CD14-positive monocyte (primary cell): ENCODE measurements at regions not wholly inside any gene's neighbourhood (a gene's known extent, or its start where the extent isn't known, plus 50 kb on each side); places are given as distances from the start of the nearest gene placed in this dataset.

ENCODE experiments used
- DNase-seq, 3 donors: peaks; one replicate each; pipeline ENCODE4 v3.0.0-alpha.2; 2011 to 2022
- H2AFZ ChIP-seq: 2 replicates; pipeline ENCODE4 v1.6.0; 2012; ENCODE audit warnings: mild to moderate bottlenecking, low read depth, low read length, inconsistent platforms; ENCODE audit not compliant: insufficient read depth, poor library complexity, severe bottlenecking
- H3K27ac ChIP-seq, 2 donors: 1 replicate in 1 of 2; 2 replicates in 1 of 2; pipeline ENCODE4 v1.5.1; 2012 to 2013; ENCODE audit warnings: low read length in 2 of 2, control low read depth in 1 of 2, inconsistent platforms in 1 of 2, low read depth in 1 of 2, mild to moderate bottlenecking in 1 of 2
- H3K27me3 ChIP-seq, 2 donors: one replicate each; pipeline versions ENCODE4 v1.6.0 to v1.6.1; 2011 to 2013; ENCODE audit warnings: low read length in 2 of 2; ENCODE audit not compliant: control insufficient read depth in 2 of 2, insufficient read depth in 2 of 2
- H3K36me3 ChIP-seq, 2 donors: replicated peaks in 1 of 2; 1 replicate in 1 of 2; 2 replicates in 1 of 2; pipeline versions ENCODE4 v1.5.1 to v1.6.1; 2012 to 2013; ENCODE audit warnings: low read length in 2 of 2, control low read depth in 1 of 2, inconsistent platforms in 1 of 2, mild to moderate bottlenecking in 1 of 2; ENCODE audit not compliant: insufficient read depth in 2 of 2, control insufficient read depth in 1 of 2
- H3K4me1 ChIP-seq, 2 donors: 1 replicate in 1 of 2; 2 replicates in 1 of 2; pipeline versions ENCODE4 v1.5.1 to v1.6.1; 2012 to 2013; ENCODE audit warnings: low read length in 2 of 2, control low read depth in 1 of 2, inconsistent platforms in 1 of 2, mild to moderate bottlenecking in 1 of 2, moderate library complexity in 1 of 2; ENCODE audit not compliant: insufficient read depth in 2 of 2, control insufficient read depth in 1 of 2
- H3K4me2 ChIP-seq: replicated peaks from 2 replicates; pipeline ENCODE3; 2012; ENCODE audit warnings: low read length, moderate library complexity, mild to moderate bottlenecking; ENCODE audit not compliant: poor library complexity, severe bottlenecking; ENCODE audit errors: extremely low read depth
- H3K4me3 ChIP-seq, 3 experiments: fragments of 200-600 bp in 1 of 3; sonication (generic) in 1 of 3; replicated peaks in 1 of 3; 1 replicate in 2 of 3; 2 replicates in 1 of 3; pipeline ENCODE4 v1.5.1; 2011 to 2013; ENCODE audit warnings: low read length in 3 of 3, mild to moderate bottlenecking in 3 of 3, control low read depth in 2 of 3, low read depth in 2 of 3, inconsistent platforms in 1 of 3, moderate library complexity in 1 of 3
- H3K79me2 ChIP-seq: 2 replicates; pipeline ENCODE4 v1.6.0; 2012; ENCODE audit warnings: mild to moderate bottlenecking, control low read depth, inconsistent platforms, low read length, moderate library complexity; ENCODE audit not compliant: insufficient read depth
- H3K9ac ChIP-seq: 2 replicates; pipeline ENCODE4 v1.6.0; 2017; ENCODE audit warnings: low read length, mild to moderate bottlenecking; ENCODE audit not compliant: insufficient read depth, poor library complexity, severe bottlenecking
- H3K9me3 ChIP-seq, 2 donors: replicated peaks in 1 of 2; 1 replicate in 1 of 2; 2 replicates in 1 of 2; pipeline versions ENCODE4 v1.5.1 to v1.6.1; 2012 to 2013; ENCODE audit warnings: low read length in 2 of 2, control low read depth in 1 of 2; ENCODE audit not compliant: control insufficient read depth in 1 of 2, insufficient read depth in 1 of 2
- H4K20me1 ChIP-seq: 2 replicates; pipeline ENCODE4 v1.6.0; 2012; ENCODE audit warnings: mild to moderate bottlenecking, low read length, control low read depth, moderate library complexity; ENCODE audit not compliant: insufficient read depth
- H3K27ac Mint-ChIP-seq, 7 donors: one replicate each; pipeline ENCODE4 v1.8.0; 2020; ENCODE audit warnings: mild to moderate bottlenecking in 7 of 7, mixed read lengths in 7 of 7, moderate library complexity in 6 of 7, inconsistent platforms in 2 of 7
- H3K27me3 Mint-ChIP-seq, 3 donors: one replicate each; pipeline ENCODE4 v1.8.0; 2021 to 2022; ENCODE audit warnings: low read depth in 3 of 3, mild to moderate bottlenecking in 3 of 3, mixed read lengths in 3 of 3, moderate library complexity in 3 of 3, inconsistent platforms in 1 of 3
- H3K36me3 Mint-ChIP-seq, 2 donors: one replicate each; pipeline ENCODE4 v1.8.0; 2020; ENCODE audit warnings: mixed read lengths in 2 of 2, inconsistent platforms in 1 of 2, mild to moderate bottlenecking in 1 of 2
- H3K4me1 Mint-ChIP-seq: one replicate; pipeline ENCODE4 v1.8.0; 2020; ENCODE audit warnings: mild to moderate bottlenecking, mixed read lengths
- H3K4me3 Mint-ChIP-seq, 2 donors: one replicate each; pipeline ENCODE4 v1.8.0; 2020; ENCODE audit warnings: mild to moderate bottlenecking in 2 of 2, mixed read lengths in 2 of 2, moderate library complexity in 1 of 2
- H3K9me3 Mint-ChIP-seq, 7 donors: one replicate each; pipeline ENCODE4 v1.8.0; 2020 to 2022; ENCODE audit warnings: mixed read lengths in 7 of 7, mild to moderate bottlenecking in 6 of 7, moderate library complexity in 6 of 7, inconsistent platforms in 2 of 7
- WGBS: methylation state at CpG from one replicate; pipeline ENCODE4 v1.1.5; 2013; ENCODE audit warnings: missing lambda C conversion rate; ENCODE audit not compliant: insufficient coverage; 5-methylcytosine and 5-hydroxymethylcytosine counted together
- intact Hi-C, 2 donors: fragments of 100-400 bp; cut with micrococcal nuclease; formaldehyde crosslinking; loops; one replicate each; pipeline versions ENCODE4 v1.15.0 to v1.15.1; 2023
- TF ChIP-seq, protein P1 (sequence below): fragments of 200-600 bp; IDR thresholded peaks from one replicate; pipeline ENCODE4 v1.8.0; 2022; ENCODE audit warnings: antibody characterized with exemption, mild to moderate bottlenecking

DNA sequence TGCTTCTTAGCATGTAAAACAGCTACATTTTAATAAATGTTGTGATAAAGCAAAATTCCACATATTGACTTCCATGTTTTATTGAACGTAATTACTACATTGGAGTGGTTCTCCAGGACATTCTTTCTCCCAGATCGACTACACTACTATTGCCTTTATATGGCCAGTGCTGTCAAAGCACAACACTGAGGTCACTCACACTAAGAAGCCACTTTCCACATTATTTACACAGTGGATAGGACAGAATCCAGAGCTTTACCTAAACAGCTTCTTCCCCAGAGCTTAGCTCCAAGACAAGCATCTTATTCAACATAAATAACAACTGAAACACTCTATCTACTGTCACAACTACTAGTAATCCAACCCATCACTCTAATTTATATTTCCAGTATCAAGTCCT is 73.9 kb upstream of the WDR75 start:
- DNase-seq, result no peak

GRCh38 chr2:189369566-189369965 is 71.7 kb upstream of the WDR75 start:
- no peaks in the 10 kb centered on the region for H3K9me3 ChIP-seq
- H3K27ac Mint-ChIP-seq, result no peak overlapping the region
- H3K27ac ChIP-seq, result no peak overlapping the region
- H3K9me3 Mint-ChIP-seq, result no peaks in the 10 kb centered on the region
- no peak overlapping the region for H3K4me3 ChIP-seq
- no peak overlapping the region for H3K9ac ChIP-seq
- H3K4me1 ChIP-seq, result no peaks in the 10 kb centered on the region
- H3K36me3 Mint-ChIP-seq, result no peaks in the 10 kb centered on the region
- intact Hi-C loops, result no loop called here
- no peaks in the 10 kb centered on the region for H4K20me1 ChIP-seq
- no peak overlapping the region for H3K4me3 Mint-ChIP-seq
- no peaks in the 10 kb centered on the region for H3K79me2 ChIP-seq
- H3K36me3 ChIP-seq, result no peaks in the 10 kb centered on the region
- WGBS, result no CpG with 5 or more reads among the region's 3 CpGs
- H3K27me3 Mint-ChIP-seq, result no peaks in the 10 kb centered on the region
- H2AFZ ChIP-seq, result no peak overlapping the region
- H3K4me2 ChIP-seq, result no peak overlapping the region
- H3K27me3 ChIP-seq, result no peaks in the 10 kb centered on the region
- no peak for DNase-seq
- TF ChIP-seq, protein P1, sequence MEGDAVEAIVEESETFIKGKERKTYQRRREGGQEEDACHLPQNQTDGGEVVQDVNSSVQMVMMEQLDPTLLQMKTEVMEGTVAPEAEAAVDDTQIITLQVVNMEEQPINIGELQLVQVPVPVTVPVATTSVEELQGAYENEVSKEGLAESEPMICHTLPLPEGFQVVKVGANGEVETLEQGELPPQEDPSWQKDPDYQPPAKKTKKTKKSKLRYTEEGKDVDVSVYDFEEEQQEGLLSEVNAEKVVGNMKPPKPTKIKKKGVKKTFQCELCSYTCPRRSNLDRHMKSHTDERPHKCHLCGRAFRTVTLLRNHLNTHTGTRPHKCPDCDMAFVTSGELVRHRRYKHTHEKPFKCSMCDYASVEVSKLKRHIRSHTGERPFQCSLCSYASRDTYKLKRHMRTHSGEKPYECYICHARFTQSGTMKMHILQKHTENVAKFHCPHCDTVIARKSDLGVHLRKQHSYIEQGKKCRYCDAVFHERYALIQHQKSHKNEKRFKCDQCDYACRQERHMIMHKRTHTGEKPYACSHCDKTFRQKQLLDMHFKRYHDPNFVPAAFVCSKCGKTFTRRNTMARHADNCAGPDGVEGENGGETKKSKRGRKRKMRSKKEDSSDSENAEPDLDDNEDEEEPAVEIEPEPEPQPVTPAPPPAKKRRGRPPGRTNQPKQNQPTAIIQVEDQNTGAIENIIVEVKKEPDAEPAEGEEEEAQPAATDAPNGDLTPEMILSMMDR, result no peak
- no peaks in the 10 kb centered on the region for H3K4me1 Mint-ChIP-seq

More for the DNA sequence above, 73.9 kb upstream of the WDR75 start:
- Mint-ChIP-seq H3K4me3 (no peak overlapping the region), H3K4me1 (peaks cover 4% of the 10 kb centered on the region), H3K27ac (no peak overlapping the region), H3K9me3 (no peaks in the 10 kb centered on the region), H3K27me3 (no peaks in the 10 kb centered on the region), H3K36me3 (no peaks in the 10 kb centered on the region)
- Histone ChIP-seq H3K36me3 (no peaks in the 10 kb centered on the region), H3K4me3 (no peak overlapping the region), H3K4me1 (peaks cover 0 to 6% of the 10 kb centered on the region in 2 donors), H2AFZ (no peak overlapping the region), H3K4me2 (no peak overlapping the region), H3K27me3 (no peaks in the 10 kb centered on the region), H3K9me3 (no peaks in the 10 kb centered on the region), H3K79me2 (no peaks in the 10 kb centered on the region), H3K27ac (no peak overlapping the region), H4K20me1 (no peaks in the 10 kb centered on the region), H3K9ac (no peak overlapping the region)
- no CpG with 5 or more reads among the region's 2 CpGs for WGBS
- intact Hi-C loops, result no loop called here
- TF ChIP-seq, protein P1, result no peak
